ENCODE measurements at regions not wholly inside any gene's neighbourhood (a gene's known extent, or its start where the extent isn't known, plus 50 kb on each side); places are given as distances from the start of the nearest gene placed in this dataset.

GRCh38 chr4:152234571-152234970 lies 301.3 kb downstream of the FBXW7 start:
- no peak for TF ChIP-seq NR2C2 (IDR thresholded peaks at IDR 0.05; ENCODE audit: borderline replicate concordance, control insufficient read depth, insufficient read length, low read depth)
- TF ChIP-seq BCLAF1 (IDR thresholded peaks at IDR 0.05), result no peak
- TF ChIP-seq FOXM1 (IDR thresholded peaks at IDR 0.05; ENCODE audit: low read depth, low read length), result no peak
- no peak for TF ChIP-seq NKRF (conservative IDR thresholded peaks at IDR 0.05)
- no peak for TF ChIP-seq CTCF (IDR thresholded peaks at IDR 0.05 in 2 of 3, conservative IDR thresholded peaks at IDR 0.05 in 1 of 3; ENCODE audit: control insufficient read depth in 2 of 3, extremely low read depth in 1 of 3, insufficient read depth in 1 of 3, low read depth in 3 of 3, low read length in 3 of 3)
- TF ChIP-seq BCL11A (IDR thresholded peaks at IDR 0.05; ENCODE audit: low read depth, low read length), result no peak
- TF ChIP-seq REST (IDR thresholded peaks at IDR 0.05; ENCODE audit: low read depth, low read length), result no peak
- TF ChIP-seq RUNX3 (IDR thresholded peaks at IDR 0.05; ENCODE audit: low read length), result no peak
- no peak for TF ChIP-seq CHD2 (IDR thresholded peaks at IDR 0.05; ENCODE audit: borderline replicate concordance, low read depth, low read length)
- no peak for TF ChIP-seq CREB1 (IDR thresholded peaks at IDR 0.05; ENCODE audit: low read depth)
- TF ChIP-seq STAT3 (IDR thresholded peaks at IDR 0.05; ENCODE audit: low read depth, low read length), result no peak
- TF ChIP-seq ATF3 (IDR thresholded peaks at IDR 0.05; ENCODE audit: borderline replicate concordance, extremely low read depth, low read depth, low read length), result no peak
- TF ChIP-seq EZH2 (IDR thresholded peaks at IDR 0.05; ENCODE audit: borderline replicate concordance, control insufficient read depth, low read depth, low read length), result no peak
- TF ChIP-seq EP300 (IDR thresholded peaks at IDR 0.05; ENCODE audit: borderline replicate concordance in 1 of 2, control insufficient read depth in 1 of 2, low read depth in 2 of 2, low read length in 2 of 2), result no peak

Measured in GM12878 (cell line).